Panc1 (cell line): ENCODE measurements at regions not wholly inside any gene's neighbourhood (a gene's known extent, or its start where the extent isn't known, plus 50 kb on each side); places are given as distances from the start of the nearest gene placed in this dataset.

Experiments
- POLR2AphosphoS5 ChIP-seq: IDR thresholded peaks from 2 replicates; pipeline ENCODE4 v1.6.1; 2012; ENCODE audit warnings: mild to moderate bottlenecking, low read depth, low read length, moderate library complexity
- SIN3A ChIP-seq: IDR thresholded peaks from 2 replicates; pipeline ENCODE4 v1.6.1; 2012; ENCODE audit warnings: low read depth, mild to moderate bottlenecking, low read length, moderate library complexity, borderline replicate concordance; ENCODE audit not compliant: insufficient read depth
- TF ChIP-seq, protein P1 (sequence below): fragments of 450-650 bp; IDR thresholded peaks from 2 replicates; pipeline ENCODE4 v1.5.1; 2017; ENCODE audit warnings: mild to moderate bottlenecking

DNA sequence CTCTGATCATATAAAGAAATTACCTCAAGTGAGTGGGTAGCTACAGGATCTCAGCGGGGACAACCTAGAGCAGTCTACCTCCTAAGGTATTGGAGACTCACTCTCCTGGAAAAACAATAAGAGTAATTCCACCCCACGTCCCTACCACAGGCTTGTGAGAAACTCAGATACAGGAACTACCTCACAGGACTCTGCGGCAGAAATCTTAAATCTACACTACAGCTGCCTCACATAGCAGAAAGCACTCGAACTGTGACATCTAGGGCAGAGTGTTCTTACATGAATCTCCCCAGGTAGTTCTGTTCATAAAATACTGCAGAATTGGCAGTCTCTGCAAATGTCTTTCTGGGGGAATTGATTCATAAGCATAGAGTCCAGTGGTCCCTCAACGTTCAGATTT, 382.9 kb upstream of the IL12A start:
- TF ChIP-seq, protein P1, sequence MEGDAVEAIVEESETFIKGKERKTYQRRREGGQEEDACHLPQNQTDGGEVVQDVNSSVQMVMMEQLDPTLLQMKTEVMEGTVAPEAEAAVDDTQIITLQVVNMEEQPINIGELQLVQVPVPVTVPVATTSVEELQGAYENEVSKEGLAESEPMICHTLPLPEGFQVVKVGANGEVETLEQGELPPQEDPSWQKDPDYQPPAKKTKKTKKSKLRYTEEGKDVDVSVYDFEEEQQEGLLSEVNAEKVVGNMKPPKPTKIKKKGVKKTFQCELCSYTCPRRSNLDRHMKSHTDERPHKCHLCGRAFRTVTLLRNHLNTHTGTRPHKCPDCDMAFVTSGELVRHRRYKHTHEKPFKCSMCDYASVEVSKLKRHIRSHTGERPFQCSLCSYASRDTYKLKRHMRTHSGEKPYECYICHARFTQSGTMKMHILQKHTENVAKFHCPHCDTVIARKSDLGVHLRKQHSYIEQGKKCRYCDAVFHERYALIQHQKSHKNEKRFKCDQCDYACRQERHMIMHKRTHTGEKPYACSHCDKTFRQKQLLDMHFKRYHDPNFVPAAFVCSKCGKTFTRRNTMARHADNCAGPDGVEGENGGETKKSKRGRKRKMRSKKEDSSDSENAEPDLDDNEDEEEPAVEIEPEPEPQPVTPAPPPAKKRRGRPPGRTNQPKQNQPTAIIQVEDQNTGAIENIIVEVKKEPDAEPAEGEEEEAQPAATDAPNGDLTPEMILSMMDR, result no peak
- no peak for TF ChIP-seq SIN3A
- no peak for TF ChIP-seq POLR2AphosphoS5
